Lower lobe of right lung (tissue), 2 donors: ENCODE measurements at regions not wholly inside any gene's neighbourhood (a gene's known extent, or its start where the extent isn't known, plus 50 kb on each side); places are given as distances from the start of the nearest gene placed in this dataset.

ENCODE experiments used
- ATAC-seq, 2 donors: fragments of 200-7000 bp; cut with Tn5 transposase; one replicate each; pipeline ENCODE4 v1.9.1; 2020 to 2022; ENCODE audit warnings: mild to moderate bottlenecking in 2 of 2, moderate library complexity in 2 of 2
- DNase-seq: peaks from one replicate; pipeline ENCODE4 v3.0.0-alpha.2; 2020
- H3K27ac ChIP-seq: fragments of 200-600 bp; one replicate; pipeline ENCODE4 v1.8.0; 2022
- H3K27me3 ChIP-seq: fragments of 200-600 bp; one replicate; pipeline ENCODE4 v1.8.0; 2022; ENCODE audit warnings: low read depth
- H3K36me3 ChIP-seq: fragments of 200-600 bp; one replicate; pipeline ENCODE4 v1.8.0; 2022; ENCODE audit warnings: mild to moderate bottlenecking
- H3K4me1 ChIP-seq: fragments of 200-600 bp; one replicate; pipeline ENCODE4 v1.8.0; 2022
- H3K4me3 ChIP-seq: fragments of 200-600 bp; one replicate; pipeline ENCODE4 v1.8.0; 2022; ENCODE audit warnings: mild to moderate bottlenecking
- H3K9me3 ChIP-seq: fragments of 200-600 bp; one replicate; pipeline ENCODE4 v1.8.0; 2022
- intact Hi-C: fragments of 100-400 bp; cut with DNase I; formaldehyde crosslinking; loops from one replicate; pipeline ENCODE4 v1.11.0; 2022
- TF ChIP-seq, protein P1 (sequence below): fragments of 200-600 bp; IDR thresholded peaks from one replicate; pipeline ENCODE4 v1.8.0; 2022; ENCODE audit warnings: antibody characterized with exemption, mild to moderate bottlenecking
- donor health status: DM: no; HTN: yes; CAD: no; lungs with severe emphysema.

DNA sequence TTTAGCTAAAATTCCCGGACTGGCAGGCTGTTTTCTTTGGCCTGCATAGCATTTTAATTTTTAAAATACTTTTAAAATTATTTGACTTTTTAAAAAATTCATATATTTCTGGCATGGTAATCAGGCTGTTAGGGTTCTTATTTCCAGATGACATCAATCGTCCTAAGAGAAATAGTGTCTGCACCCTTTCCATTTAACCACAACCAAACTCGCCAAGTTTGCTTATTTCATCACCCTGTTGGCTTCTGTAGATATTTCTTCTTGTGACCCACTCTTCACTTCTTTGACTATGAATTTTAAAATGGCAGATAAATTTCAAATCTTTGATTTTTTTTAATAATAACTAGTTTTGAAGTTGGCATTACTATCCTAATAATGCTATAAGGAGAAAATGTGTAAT, 675.7 kb upstream of the FTMT start:
- DNase-seq (no peak), ATAC-seq (no peak)
- Histone ChIP-seq H3K36me3 (no peaks in the 10 kb centered on the region), H3K9me3 (no peaks in the 10 kb centered on the region), H3K27me3 (no peaks in the 10 kb centered on the region), H3K4me3 (no peak overlapping the region), H3K27ac (no peak overlapping the region), H3K4me1 (no peaks in the 10 kb centered on the region)
- TF ChIP-seq, protein P1, sequence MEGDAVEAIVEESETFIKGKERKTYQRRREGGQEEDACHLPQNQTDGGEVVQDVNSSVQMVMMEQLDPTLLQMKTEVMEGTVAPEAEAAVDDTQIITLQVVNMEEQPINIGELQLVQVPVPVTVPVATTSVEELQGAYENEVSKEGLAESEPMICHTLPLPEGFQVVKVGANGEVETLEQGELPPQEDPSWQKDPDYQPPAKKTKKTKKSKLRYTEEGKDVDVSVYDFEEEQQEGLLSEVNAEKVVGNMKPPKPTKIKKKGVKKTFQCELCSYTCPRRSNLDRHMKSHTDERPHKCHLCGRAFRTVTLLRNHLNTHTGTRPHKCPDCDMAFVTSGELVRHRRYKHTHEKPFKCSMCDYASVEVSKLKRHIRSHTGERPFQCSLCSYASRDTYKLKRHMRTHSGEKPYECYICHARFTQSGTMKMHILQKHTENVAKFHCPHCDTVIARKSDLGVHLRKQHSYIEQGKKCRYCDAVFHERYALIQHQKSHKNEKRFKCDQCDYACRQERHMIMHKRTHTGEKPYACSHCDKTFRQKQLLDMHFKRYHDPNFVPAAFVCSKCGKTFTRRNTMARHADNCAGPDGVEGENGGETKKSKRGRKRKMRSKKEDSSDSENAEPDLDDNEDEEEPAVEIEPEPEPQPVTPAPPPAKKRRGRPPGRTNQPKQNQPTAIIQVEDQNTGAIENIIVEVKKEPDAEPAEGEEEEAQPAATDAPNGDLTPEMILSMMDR: no peak
- intact Hi-C loops: no loop called here

DNA sequence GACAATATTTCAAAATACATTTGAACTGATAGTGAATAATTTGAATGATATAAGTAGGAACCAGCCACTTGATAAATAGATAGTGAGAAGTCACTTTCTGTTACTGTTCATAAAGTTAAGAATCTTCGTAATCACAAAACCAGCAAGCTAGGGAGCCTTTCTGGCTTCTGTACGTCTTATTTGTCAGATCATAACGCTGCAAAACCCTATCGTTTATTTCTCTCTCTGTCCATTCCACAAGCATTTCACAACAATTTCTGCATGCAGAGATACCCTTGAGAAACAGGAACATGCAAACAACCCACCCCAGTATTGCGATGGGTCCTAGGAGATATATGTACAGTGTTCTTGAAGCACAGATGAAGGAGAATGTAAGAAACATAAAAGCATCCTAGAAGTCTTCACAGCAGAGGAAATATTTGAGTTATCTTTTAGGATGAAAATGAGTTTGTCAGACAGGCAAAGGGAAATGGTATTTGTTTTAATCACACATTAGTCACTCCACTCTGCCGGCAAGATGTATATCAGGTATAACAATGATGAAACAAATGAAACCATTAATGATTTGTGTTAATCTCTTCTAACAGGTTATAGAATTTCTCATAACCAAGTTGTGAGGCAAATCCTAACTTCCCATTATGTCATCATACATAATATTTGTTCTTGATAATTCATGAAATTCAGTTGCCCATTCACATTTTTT, 668.7 kb upstream of the FTMT start:
- TF ChIP-seq, protein P1: no peak
- DNase-seq (no peak), ATAC-seq (no peak)
- H3K4me3 ChIP-seq: no peak overlapping the region
- no peaks in the 10 kb centered on the region for H3K4me1 ChIP-seq
- H3K9me3 ChIP-seq: no peaks in the 10 kb centered on the region
- no peaks in the 10 kb centered on the region for H3K36me3 ChIP-seq
- intact Hi-C loops: no loop called here
- H3K27me3 ChIP-seq: no peaks in the 10 kb centered on the region
- no peak overlapping the region for H3K27ac ChIP-seq

DNA sequence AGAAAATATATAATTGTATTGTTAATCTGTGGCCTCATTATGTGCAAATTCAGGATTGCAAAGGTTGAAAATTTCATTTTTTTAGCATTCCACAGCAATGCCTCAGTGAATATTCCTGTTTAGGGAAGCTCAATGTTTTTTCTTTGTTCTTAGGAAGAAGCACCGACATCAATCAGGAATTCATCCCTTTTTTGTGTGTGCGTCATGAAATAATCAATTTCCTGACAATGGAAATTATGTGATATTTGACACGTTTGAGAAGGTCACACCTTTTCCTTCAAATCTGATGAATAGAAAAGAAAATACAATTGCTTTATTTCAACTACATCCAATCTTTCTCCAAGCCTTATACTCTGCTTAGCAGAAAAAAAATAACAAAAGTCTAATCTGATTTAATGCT, 662.8 kb upstream of the FTMT start:
- TF ChIP-seq, protein P1: no peak
- Histone ChIP-seq H3K27me3 (no peaks in the 10 kb centered on the region), H3K4me1 (no peaks in the 10 kb centered on the region), H3K36me3 (no peaks in the 10 kb centered on the region), H3K4me3 (no peak overlapping the region), H3K27ac (no peak overlapping the region), H3K9me3 (no peaks in the 10 kb centered on the region)
- ATAC-seq (no peak), DNase-seq (no peak)
- intact Hi-C loops: no loop called here

DNA sequence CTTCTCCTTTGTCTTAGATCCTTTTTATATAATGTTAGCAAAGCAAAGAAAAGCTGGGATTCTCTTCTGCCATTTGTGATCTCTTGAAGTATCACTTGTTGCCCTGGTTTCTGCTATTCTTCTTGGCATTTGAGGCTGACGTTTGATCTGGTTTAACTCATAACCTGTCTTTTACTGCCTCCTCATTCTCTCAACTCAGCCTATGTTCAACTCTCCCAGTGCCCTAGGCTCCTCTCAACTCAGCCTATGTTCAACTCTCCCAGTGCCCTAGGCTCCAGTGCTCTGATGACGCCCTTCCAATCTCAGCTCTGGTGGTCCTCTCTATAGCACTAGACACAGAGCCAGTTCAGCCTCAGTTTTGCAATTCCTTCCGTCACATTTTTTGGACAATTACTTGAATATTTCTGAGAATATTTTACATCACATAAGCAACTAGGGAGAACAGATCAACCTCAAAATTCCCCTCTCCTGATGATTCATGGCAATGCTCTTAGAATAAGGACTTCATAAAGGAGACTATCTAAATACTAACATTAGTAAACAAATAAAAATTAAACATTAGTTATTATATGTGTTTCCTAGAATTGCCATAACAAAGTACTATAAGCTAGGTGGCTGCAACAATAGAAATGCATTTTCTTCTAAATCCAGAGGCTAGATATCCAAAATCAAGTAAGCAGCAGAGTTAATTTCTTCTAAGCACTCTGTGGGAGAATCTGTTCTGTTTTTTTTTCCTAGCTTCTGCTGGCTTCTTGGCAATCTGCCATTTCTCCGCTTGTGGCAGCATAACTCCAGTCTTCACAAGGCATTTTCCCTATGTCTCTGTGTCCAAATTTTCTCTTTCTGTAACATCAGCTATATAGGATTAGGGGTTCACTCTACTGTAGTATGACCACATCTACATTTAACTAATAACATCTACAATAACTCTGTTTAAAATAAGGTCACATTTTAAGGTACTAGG, 662.1 kb upstream of the FTMT start:
- ATAC-seq: no peak
- TF ChIP-seq, protein P1: no peak
- Histone ChIP-seq H3K27ac (no peak overlapping the region), H3K4me1 (no peaks in the 10 kb centered on the region), H3K36me3 (no peaks in the 10 kb centered on the region), H3K27me3 (no peaks in the 10 kb centered on the region), H3K4me3 (no peak overlapping the region), H3K9me3 (no peaks in the 10 kb centered on the region)
- intact Hi-C loops: no loop called here
- DNase-seq: no peak

DNA sequence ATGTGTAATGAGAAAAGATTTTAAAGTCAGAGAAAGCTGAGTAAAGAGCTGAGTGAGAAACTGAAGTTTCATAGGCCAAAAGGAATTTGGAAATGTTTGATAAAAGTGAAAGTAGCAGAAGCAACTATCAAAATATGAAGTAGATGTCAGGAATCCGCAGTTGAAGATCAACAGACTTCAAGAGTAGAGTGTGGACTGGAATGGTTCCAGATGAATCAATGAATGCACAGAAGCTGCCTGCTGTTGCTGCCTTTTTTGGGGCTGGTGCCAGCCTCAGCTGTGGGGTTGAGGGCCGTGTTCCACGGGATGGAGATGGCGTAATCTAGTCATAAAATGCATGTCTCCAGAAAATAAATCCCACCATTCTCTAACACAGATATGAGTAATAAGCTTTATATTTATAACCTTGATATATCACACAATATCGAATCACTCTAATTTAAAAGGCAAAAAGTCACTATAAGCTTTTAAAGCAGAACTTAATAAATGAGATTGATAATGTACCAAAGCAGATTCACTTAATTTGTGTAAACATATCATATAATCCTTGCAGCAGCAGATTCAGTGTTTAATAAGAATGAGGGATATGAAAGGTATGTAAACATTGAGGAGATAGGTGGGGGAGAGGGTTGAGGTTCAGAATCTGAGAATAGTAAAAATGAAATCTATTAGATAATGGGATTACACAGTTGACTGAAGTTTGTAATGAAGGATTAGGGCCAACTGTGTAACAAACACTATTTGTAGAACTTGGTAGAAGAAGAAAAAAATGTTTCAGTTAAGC, 652.3 kb upstream of the FTMT start:
- Histone ChIP-seq H3K4me3 (no peak overlapping the region), H3K9me3 (no peaks in the 10 kb centered on the region), H3K4me1 (no peaks in the 10 kb centered on the region), H3K27me3 (no peaks in the 10 kb centered on the region), H3K36me3 (no peaks in the 10 kb centered on the region), H3K27ac (no peak overlapping the region)
- DNase-seq (no peak), ATAC-seq (no peak)
- TF ChIP-seq, protein P1: no peak
- intact Hi-C loops: no loop called here
